ENCODE measurements at regions not wholly inside any gene's neighbourhood (a gene's known extent, or its start where the extent isn't known, plus 50 kb on each side); places are given as distances from the start of the nearest gene placed in this dataset.

- H3K36me3 ChIP-seq, result no peaks in the 10 kb centered on the region
- DNase-seq (ENCODE audit: extremely low spot score in 2 of 2), result no peak
- H3K27ac ChIP-seq, result no peak overlapping the region
- no peak for TF ChIP-seq CTCF (IDR thresholded peaks at IDR 0.05)
- no peak for TF ChIP-seq POLR2A (IDR thresholded peaks at IDR 0.05)
- no peak for TF ChIP-seq POLR2AphosphoS5 (IDR thresholded peaks at IDR 0.05; ENCODE audit: insufficient read depth in 1 of 2, low read depth in 1 of 2)
- H3K27me3 ChIP-seq, result no peaks in the 10 kb centered on the region
- no peaks in the 10 kb centered on the region for H3K9me3 ChIP-seq
- no peaks in the 10 kb centered on the region for H3K4me1 ChIP-seq
- intact Hi-C loops (cut with DNase I), result no loop called here
- H3K4me3 ChIP-seq, result no peak overlapping the region
Measured at GRCh38 chr11:86128914-86129313, 60.0 kb upstream of the PICALM start.

- no peak overlapping the region for H3K4me3 ChIP-seq
- TF ChIP-seq CTCF (IDR thresholded peaks at IDR 0.05), result no peak
- TF ChIP-seq POLR2A (IDR thresholded peaks at IDR 0.05), result no peak
- TF ChIP-seq POLR2AphosphoS5 (IDR thresholded peaks at IDR 0.05; ENCODE audit: insufficient read depth in 1 of 2, low read depth in 1 of 2), result no peak
- intact Hi-C loops (cut with DNase I), result no loop called here
- no peaks in the 10 kb centered on the region for H3K27me3 ChIP-seq
- no peaks in the 10 kb centered on the region for H3K4me1 ChIP-seq
- H3K9me3 ChIP-seq, result no peaks in the 10 kb centered on the region
- DNase-seq (ENCODE audit: extremely low spot score in 2 of 2), result no peak
- no peak overlapping the region for H3K27ac ChIP-seq
- H3K36me3 ChIP-seq, result no peaks in the 10 kb centered on the region
Measured at GRCh38 chr11:86126862-86127261, 58.0 kb upstream of the PICALM start.

- TF ChIP-seq POLR2AphosphoS5 (IDR thresholded peaks at IDR 0.05; ENCODE audit: insufficient read depth in 1 of 2, low read depth in 1 of 2) (no peak), CTCF (IDR thresholded peaks at IDR 0.05) (no peak), POLR2A (IDR thresholded peaks at IDR 0.05) (no peak)
- intact Hi-C loops (cut with DNase I), result no loop called here
- DNase-seq (ENCODE audit: extremely low spot score in 2 of 2), result no peak
- Histone ChIP-seq H3K4me3 (no peak overlapping the region), H3K27me3 (no peaks in the 10 kb centered on the region), H3K27ac (no peak overlapping the region), H3K36me3 (no peaks in the 10 kb centered on the region), H3K9me3 (no peaks in the 10 kb centered on the region), H3K4me1 (no peaks in the 10 kb centered on the region)
Measured at GRCh38 chr11:86124251-86125233, 55.7 kb upstream of the PICALM start.

- intact Hi-C loops (cut with DNase I), result no loop called here
- TF ChIP-seq POLR2A (IDR thresholded peaks at IDR 0.05), result no peak
- TF ChIP-seq CTCF (IDR thresholded peaks at IDR 0.05), result no peak
- no peak for TF ChIP-seq POLR2AphosphoS5 (IDR thresholded peaks at IDR 0.05; ENCODE audit: insufficient read depth in 1 of 2, low read depth in 1 of 2)
- no peaks in the 10 kb centered on the region for H3K36me3 ChIP-seq
- H3K27ac ChIP-seq, result no peak overlapping the region
- no peak for DNase-seq (ENCODE audit: extremely low spot score in 2 of 2)
- H3K4me3 ChIP-seq, result no peak overlapping the region
- no peaks in the 10 kb centered on the region for H3K27me3 ChIP-seq
- no peaks in the 10 kb centered on the region for H3K9me3 ChIP-seq
- H3K4me1 ChIP-seq, result no peaks in the 10 kb centered on the region
Measured at GRCh38 chr11:86122773-86123172, 53.9 kb upstream of the PICALM start.

GRCh38 chr11:86120807-86121206, 51.9 kb upstream of the PICALM start:
- TF ChIP-seq POLR2A (IDR thresholded peaks at IDR 0.05) (no peak), POLR2AphosphoS5 (IDR thresholded peaks at IDR 0.05; ENCODE audit: insufficient read depth in 1 of 2, low read depth in 1 of 2) (no peak), CTCF (IDR thresholded peaks at IDR 0.05) (no peak)

More at GRCh38 chr11:86120807-86121206, 51.9 kb upstream of the PICALM start:
- Histone ChIP-seq H3K36me3 (no peaks in the 10 kb centered on the region), H3K27ac (no peak overlapping the region), H3K9me3 (no peaks in the 10 kb centered on the region), H3K4me1 (peaks cover 12% of the 10 kb centered on the region), H3K27me3 (no peaks in the 10 kb centered on the region), H3K4me3 (no peak overlapping the region)
- DNase-seq (ENCODE audit: extremely low spot score in 2 of 2), result no peak
- intact Hi-C loops (cut with DNase I), result no loop called here
